GM23338 (cell line): ENCODE measurements at regions not wholly inside any gene's neighbourhood (a gene's known extent, or its start where the extent isn't known, plus 50 kb on each side); places are given as distances from the start of the nearest gene placed in this dataset.

Experiments used
- ATAC-seq: fragments of 200-7000 bp; cut with Tn5 transposase; 3 replicates; pipeline ENCODE4 v1.9.1; 2020
- DNase-seq: peaks from one replicate; pipeline ENCODE4 v3.0.0-alpha.2; 2015; ENCODE audit warnings: low spot score
- H2AFZ ChIP-seq: fragments of 200-600 bp; sonication (generic); 2 replicates; pipeline ENCODE4 v1.8.0; 2016; ENCODE audit warnings: antibody characterized with exemption, mild to moderate bottlenecking, moderate library complexity
- H3F3A ChIP-seq: fragments of 200-600 bp; sonication (generic); replicated peaks from 2 replicates; pipeline ENCODE4 v1.8.0; 2017; ENCODE audit warnings: antibody characterized with exemption, mixed run types, low read depth
- H3K27ac ChIP-seq: fragments of 200-600 bp; sonication (generic); 2 replicates; pipeline ENCODE4 v1.6.1; 2016; ENCODE audit warnings: low read depth
- H3K27me3 ChIP-seq: fragments of 200-600 bp; sonication (generic); 2 replicates; pipeline ENCODE4 v1.8.0; 2016; ENCODE audit warnings: mild to moderate bottlenecking, mixed run types, moderate library complexity; ENCODE audit not compliant: insufficient read depth
- H3K36me3 ChIP-seq: fragments of 200-600 bp; sonication (generic); 2 replicates; pipeline ENCODE4 v1.8.0; 2016; ENCODE audit warnings: mild to moderate bottlenecking; ENCODE audit not compliant: insufficient read depth
- H3K4me1 ChIP-seq: fragments of 200-600 bp; sonication (generic); 2 replicates; pipeline ENCODE4 v1.8.0; 2016; ENCODE audit warnings: mild to moderate bottlenecking, moderate library complexity; ENCODE audit not compliant: insufficient read depth
- H3K4me2 ChIP-seq: fragments of 200-600 bp; sonication (generic); 2 replicates; pipeline ENCODE4 v1.7.1; 2017; ENCODE audit warnings: mixed run types
- H3K4me3 ChIP-seq: fragments of 200-600 bp; sonication (generic); 2 replicates; pipeline ENCODE4 v1.6.1; 2016; ENCODE audit warnings: mixed run types
- H3K79me2 ChIP-seq: fragments of 200-600 bp; sonication (generic); replicated peaks from 2 replicates; pipeline ENCODE4 v1.8.0; 2017; ENCODE audit warnings: mild to moderate bottlenecking; ENCODE audit not compliant: insufficient read depth
- H3K9me2 ChIP-seq: fragments of 200-600 bp; sonication (generic); 2 replicates; pipeline ENCODE4 v1.8.0; 2017; ENCODE audit not compliant: insufficient read depth
- H4K20me1 ChIP-seq: fragments of 200-600 bp; sonication (generic); replicated peaks from 2 replicates; pipeline ENCODE4 v1.8.0; 2017; ENCODE audit warnings: mild to moderate bottlenecking; ENCODE audit not compliant: insufficient read depth
- H3K27ac Mint-ChIP-seq: 2 replicates; pipeline ENCODE4 v1.8.0; 2020; ENCODE audit warnings: inconsistent platforms, mild to moderate bottlenecking, moderate library complexity, mixed read lengths
- H3K27me3 Mint-ChIP-seq: 3 replicates; pipeline ENCODE4 v1.8.0; 2022; ENCODE audit warnings: low read depth, mild to moderate bottlenecking, moderate library complexity, mixed read lengths, inconsistent platforms; ENCODE audit not compliant: insufficient read depth, poor library complexity
- H3K36me3 Mint-ChIP-seq: 3 replicates; pipeline ENCODE4 v1.8.0; 2021; ENCODE audit warnings: low read depth, mild to moderate bottlenecking, inconsistent platforms, moderate library complexity, mixed read lengths
- H3K4me1 Mint-ChIP-seq: 3 replicates; pipeline ENCODE4 v1.8.0; 2020; ENCODE audit warnings: mild to moderate bottlenecking, inconsistent platforms, mixed read lengths
- H3K4me3 Mint-ChIP-seq: 3 replicates; pipeline ENCODE4 v1.8.0; 2021; ENCODE audit warnings: moderate library complexity, mild to moderate bottlenecking, inconsistent platforms, mixed read lengths
- H3K9me3 Mint-ChIP-seq: 3 replicates; pipeline ENCODE4 v1.8.0; 2020; ENCODE audit warnings: moderate library complexity, mild to moderate bottlenecking, inconsistent platforms, mixed read lengths
- CREB1 ChIP-seq: fragments of 250-450 bp; sonication (Bioruptor Pico); IDR thresholded peaks from 2 replicates; pipeline ENCODE4 v1.5.0; 2020; ENCODE audit warnings: low read depth, mild to moderate bottlenecking, moderate library complexity
- CTCF ChIP-seq, 2 experiments: fragments of 200-600 bp in 1 of 2; sonication (generic) in 1 of 2; conservative IDR thresholded peaks; 2 replicates each; pipeline versions ENCODE4 v1.5.1 to v1.6.1; 2016 to 2017; ENCODE audit warnings: antibody characterized with exemption in 2 of 2, low read depth in 2 of 2, mild to moderate bottlenecking in 2 of 2, moderate library complexity in 1 of 2
- ETS1 ChIP-seq: IDR thresholded peaks from 2 replicates; pipeline ENCODE4 v1.6.1; 2016; ENCODE audit warnings: antibody characterized with exemption
- EZH2 ChIP-seq: fragments of 200-600 bp; sonication (generic); IDR thresholded peaks from one replicate; pipeline ENCODE4 v1.8.0; 2017; ENCODE audit warnings: antibody characterized with exemption, mild to moderate bottlenecking, low read depth; ENCODE audit not compliant: unreplicated experiment
- EZH2phosphoT487 ChIP-seq: fragments of 200-600 bp; sonication (generic); IDR thresholded peaks from one replicate; pipeline ENCODE4 v1.8.1; 2018; ENCODE audit warnings: antibody characterized with exemption; ENCODE audit not compliant: unreplicated experiment
- JUNB ChIP-seq: IDR thresholded peaks from one replicate; pipeline ENCODE4 v1.6.1; 2016; ENCODE audit warnings: antibody characterized with exemption; ENCODE audit not compliant: unreplicated experiment
- NANOG ChIP-seq: IDR thresholded peaks from 2 replicates; pipeline ENCODE4 v1.6.1; 2016; ENCODE audit warnings: antibody characterized with exemption, borderline replicate concordance
- POLR2AphosphoS5 ChIP-seq: IDR thresholded peaks from 2 replicates; pipeline ENCODE4 v1.6.1; 2016; ENCODE audit warnings: antibody characterized with exemption, low read depth
- REST ChIP-seq: IDR thresholded peaks from one replicate; pipeline ENCODE4 v1.6.1; 2018; ENCODE audit warnings: antibody characterized with exemption; ENCODE audit not compliant: unreplicated experiment
- STAT1 ChIP-seq: IDR thresholded peaks from one replicate; pipeline ENCODE4 v1.6.1; 2016; ENCODE audit warnings: antibody characterized with exemption; ENCODE audit not compliant: unreplicated experiment
- ZNF114 ChIP-seq: fragments of 250-450 bp; sonication (Bioruptor Pico); IDR thresholded peaks from 2 replicates; pipeline ENCODE4 v1.5.0; 2020; ENCODE audit warnings: mild to moderate bottlenecking, moderate library complexity
- ZNF331 ChIP-seq: fragments of 250-450 bp; sonication (Bioruptor Pico); IDR thresholded peaks from 2 replicates; pipeline ENCODE4 v1.5.0; 2020; ENCODE audit warnings: low read depth, mild to moderate bottlenecking, moderate library complexity
- ZNF462 ChIP-seq: fragments of 250-450 bp; sonication (Bioruptor Pico); IDR thresholded peaks from 2 replicates; pipeline ENCODE4 v1.5.0; 2020; ENCODE audit warnings: mild to moderate bottlenecking, moderate library complexity

GRCh38 chr16:66278111-66278531 lies 88.4 kb upstream of the CDH5 start:
- no peaks in the 10 kb centered on the region for H4K20me1 ChIP-seq
- H3K9me2 ChIP-seq, result no peaks in the 10 kb centered on the region; the same call in 1 of the 2 replicates
- Mint-ChIP-seq H3K27ac (no peak overlapping the region), H3K27me3 (peaks cover 14% of the 10 kb centered on the region), H3K9me3 (peaks cover 18% of the 10 kb centered on the region), H3K36me3 (peaks cover 7% of the 10 kb centered on the region; the same call in 1 of the 3 replicates), H3K4me3 (no peak overlapping the region), H3K4me1 (peaks cover 17% of the 10 kb centered on the region)
- H3K79me2 ChIP-seq, result no peaks in the 10 kb centered on the region
- ATAC-seq (no peak), DNase-seq (no peak)
- H3K4me1 ChIP-seq, result 0 out of 2 replicates have a peak, but pooled peaks cover 4% of the 10 kb centered on the region
- H2AFZ ChIP-seq, result no peak overlapping the region
- H3F3A ChIP-seq, result no peaks in the 10 kb centered on the region
- no peaks in the 10 kb centered on the region for H3K27me3 ChIP-seq
- no peak overlapping the region for H3K4me3 ChIP-seq
- H3K4me2 ChIP-seq, result no peak overlapping the region
- H3K27ac ChIP-seq, result no peak overlapping the region
- no peak for TF ChIP-seq CTCF (conservative IDR thresholded peaks at IDR 0.05; ENCODE audit: low read depth in 2 of 2)
- no peak for TF ChIP-seq ETS1
- no peak for TF ChIP-seq EZH2phosphoT487
- no peak for TF ChIP-seq NANOG
- no peak for TF ChIP-seq ZNF331 (CRISPR knock-in tag)
- no peak for TF ChIP-seq CREB1 (CRISPR knock-in tag)
- TF ChIP-seq STAT1, result no peak
- TF ChIP-seq REST, result no peak
- no peak for TF ChIP-seq ZNF114 (CRISPR knock-in tag)
- TF ChIP-seq ZNF462 (CRISPR knock-in tag), result no peak
- TF ChIP-seq POLR2AphosphoS5, result no peak
- TF ChIP-seq JUNB, result no peak
- TF ChIP-seq EZH2, result no peak
- H3K36me3 ChIP-seq, result no peaks in the 10 kb centered on the region
